ENCODE measurements at regions not wholly inside any gene's neighbourhood (a gene's known extent, or its start where the extent isn't known, plus 50 kb on each side); places are given as distances from the start of the nearest gene placed in this dataset.
"Not testable (repeated sequence)": the region's sequence is repeated elsewhere in the genome, so short reads cannot be mapped to it uniquely, and the experiment has no call there.

GRCh38 chr1:223915476-223915875, 69.7 kb upstream of the TP53BP2 start:
- H3K4me1 ChIP-seq (ENCODE audit: insufficient read depth, low read length); H3K27ac ChIP-seq (ENCODE audit: low read depth, low read length); H3K4me3 Mint-ChIP-seq; CTCF ChIA-PET (ENCODE audit: partially characterized antibody); POLR2A ChIA-PET (ENCODE audit: partially characterized antibody); H3K27me3 Mint-ChIP-seq; H3K4me1 Mint-ChIP-seq; H3K36me3 Mint-ChIP-seq; H3K36me3 ChIP-seq (ENCODE audit: insufficient read depth, low read length); H3K27ac Mint-ChIP-seq; intact Hi-C loops (cut with micrococcal nuclease); H3K9me3 ChIP-seq (ENCODE audit: control insufficient read depth in 1 of 2, low read length in 2 of 2); H3K9me3 Mint-ChIP-seq; H3K4me3 ChIP-seq (ENCODE audit: low read length in 2 of 2); H3K27me3 ChIP-seq (ENCODE audit: insufficient read depth, low read length); DNase-seq: not testable (repeated sequence)

GRCh38 chr1:223913715-223914114, 68.0 kb upstream of the TP53BP2 start:
- CTCF ChIA-PET (ENCODE audit: partially characterized antibody); POLR2A ChIA-PET (ENCODE audit: partially characterized antibody); H3K27ac ChIP-seq (ENCODE audit: low read depth, low read length); intact Hi-C loops (cut with micrococcal nuclease); H3K4me1 ChIP-seq (ENCODE audit: insufficient read depth, low read length); DNase-seq; H3K27me3 ChIP-seq (ENCODE audit: insufficient read depth, low read length); H3K36me3 Mint-ChIP-seq; H3K9me3 ChIP-seq (ENCODE audit: control insufficient read depth in 1 of 2, low read length in 2 of 2); H3K27me3 Mint-ChIP-seq; H3K9me3 Mint-ChIP-seq; H3K4me3 ChIP-seq (ENCODE audit: low read length in 2 of 2); H3K4me3 Mint-ChIP-seq; H3K36me3 ChIP-seq (ENCODE audit: insufficient read depth, low read length); H3K4me1 Mint-ChIP-seq; H3K27ac Mint-ChIP-seq: not testable (repeated sequence)

GRCh38 chr1:223907943-223908587, 62.3 kb upstream of the TP53BP2 start:
- POLR2A ChIA-PET (ENCODE audit: partially characterized antibody); H3K9me3 Mint-ChIP-seq; H3K27me3 Mint-ChIP-seq; H3K27me3 ChIP-seq (ENCODE audit: insufficient read depth, low read length); H3K36me3 Mint-ChIP-seq; H3K4me3 ChIP-seq (ENCODE audit: low read length in 2 of 2); H3K36me3 ChIP-seq (ENCODE audit: insufficient read depth, low read length); H3K9me3 ChIP-seq (ENCODE audit: control insufficient read depth in 1 of 2, low read length in 2 of 2); H3K4me1 ChIP-seq (ENCODE audit: insufficient read depth, low read length); H3K4me1 Mint-ChIP-seq; H3K27ac ChIP-seq (ENCODE audit: low read depth, low read length): not testable (repeated sequence)
- CTCF ChIA-PET (ENCODE audit: partially characterized antibody) = interaction anchor here (1.5 kb wide), 2 partner anchors 21 to 97 kb away, joined by 3 to 4 read pairs; no protein-coding TSS in a partner anchor
- Mint-ChIP-seq H3K27ac (peak overlapping the region in 2 of 7 donors; percentile 52 to 71), H3K4me3 (peak overlapping the region in 1 of 8 donors; percentile 65)
- peak; percentile 38 to 47 (median 43) for DNase-seq
- intact Hi-C loops (cut with micrococcal nuclease) = loop anchor here (5.0 kb wide), 2 partner anchors 96 to 211 kb away; no protein-coding TSS in a partner anchor

GRCh38 chr1:223903221-223903620, 57.5 kb upstream of the TP53BP2 start:
- not testable (repeated sequence) for H3K27ac Mint-ChIP-seq; H3K4me3 ChIP-seq (ENCODE audit: low read length in 2 of 2)

GRCh38 chr1:223899775-223900174, 54.0 kb upstream of the TP53BP2 start:
- DNase-seq; H3K4me1 Mint-ChIP-seq; H3K36me3 ChIP-seq (ENCODE audit: insufficient read depth, low read length); H3K27ac Mint-ChIP-seq; H3K27me3 Mint-ChIP-seq; H3K4me1 ChIP-seq (ENCODE audit: insufficient read depth, low read length); H3K27ac ChIP-seq (ENCODE audit: low read depth, low read length); H3K27me3 ChIP-seq (ENCODE audit: insufficient read depth, low read length); H3K9me3 Mint-ChIP-seq; POLR2A ChIA-PET (ENCODE audit: partially characterized antibody); H3K4me3 ChIP-seq (ENCODE audit: low read length in 2 of 2); H3K4me3 Mint-ChIP-seq; CTCF ChIA-PET (ENCODE audit: partially characterized antibody); intact Hi-C loops (cut with micrococcal nuclease); H3K36me3 Mint-ChIP-seq; H3K9me3 ChIP-seq (ENCODE audit: control insufficient read depth in 1 of 2, low read length in 2 of 2): not testable (repeated sequence)

More at GRCh38 chr1:223903221-223903620, 57.5 kb upstream of the TP53BP2 start:
- H3K4me1 ChIP-seq (ENCODE audit: insufficient read depth, low read length); intact Hi-C loops (cut with micrococcal nuclease); H3K4me1 Mint-ChIP-seq; H3K9me3 ChIP-seq (ENCODE audit: control insufficient read depth in 1 of 2, low read length in 2 of 2); H3K36me3 ChIP-seq (ENCODE audit: insufficient read depth, low read length); CTCF ChIA-PET (ENCODE audit: partially characterized antibody); H3K27ac ChIP-seq (ENCODE audit: low read depth, low read length); DNase-seq; H3K27me3 Mint-ChIP-seq; H3K4me3 Mint-ChIP-seq; H3K36me3 Mint-ChIP-seq; H3K9me3 Mint-ChIP-seq; H3K27me3 ChIP-seq (ENCODE audit: insufficient read depth, low read length); POLR2A ChIA-PET (ENCODE audit: partially characterized antibody): not testable (repeated sequence)

GRCh38 chr1:223897097-223897496, 51.4 kb upstream of the TP53BP2 start:
- H3K4me3 Mint-ChIP-seq; H3K27ac Mint-ChIP-seq; DNase-seq; H3K9me3 Mint-ChIP-seq; H3K27me3 Mint-ChIP-seq; CTCF ChIA-PET (ENCODE audit: partially characterized antibody); H3K4me1 ChIP-seq (ENCODE audit: insufficient read depth, low read length); H3K27ac ChIP-seq (ENCODE audit: low read depth, low read length); H3K36me3 ChIP-seq (ENCODE audit: insufficient read depth, low read length); H3K36me3 Mint-ChIP-seq; intact Hi-C loops (cut with micrococcal nuclease); H3K9me3 ChIP-seq (ENCODE audit: control insufficient read depth in 1 of 2, low read length in 2 of 2); H3K4me3 ChIP-seq (ENCODE audit: low read length in 2 of 2); H3K27me3 ChIP-seq (ENCODE audit: insufficient read depth, low read length); H3K4me1 Mint-ChIP-seq; POLR2A ChIA-PET (ENCODE audit: partially characterized antibody): not testable (repeated sequence)

- DNase-seq; H3K27me3 Mint-ChIP-seq; H3K36me3 Mint-ChIP-seq; H3K4me1 Mint-ChIP-seq; H3K9me3 Mint-ChIP-seq; H3K9me3 ChIP-seq (ENCODE audit: control insufficient read depth in 1 of 2, low read length in 2 of 2); H3K4me3 ChIP-seq (ENCODE audit: low read length in 2 of 2); H3K27me3 ChIP-seq (ENCODE audit: insufficient read depth, low read length); H3K27ac Mint-ChIP-seq; H3K4me3 Mint-ChIP-seq; H3K4me1 ChIP-seq (ENCODE audit: insufficient read depth, low read length); CTCF ChIA-PET (ENCODE audit: partially characterized antibody); H3K27ac ChIP-seq (ENCODE audit: low read depth, low read length); intact Hi-C loops (cut with micrococcal nuclease); POLR2A ChIA-PET (ENCODE audit: partially characterized antibody); H3K36me3 ChIP-seq (ENCODE audit: insufficient read depth, low read length): not testable (repeated sequence)
These were observed 50.2 kb upstream of the TP53BP2 start for GRCh38 chr1:223895950-223896349.

All from CD4-positive, alpha-beta memory T cell (primary cell).